ACHN (cell line): ENCODE measurements at regions not wholly inside any gene's neighbourhood (a gene's known extent, or its start where the extent isn't known, plus 50 kb on each side); places are given as distances from the start of the nearest gene placed in this dataset.
"Not testable (repeated sequence)": the region's sequence is repeated elsewhere in the genome, so short reads cannot be mapped to it uniquely, and the experiment has no call there.

Experiments
- DNase-seq: peaks from one replicate; pipeline ENCODE4 v3.0.0-alpha.2; 2015
- in situ Hi-C: cut with HindIII; loops from 2 replicates; pipeline ENCODE4 v1.10.0; 2017; ENCODE audit warnings: low sequenced_read_pairs, low pct_ligation_motif_present, low pct_unique_long_range_greater_than_20kb

DNA sequence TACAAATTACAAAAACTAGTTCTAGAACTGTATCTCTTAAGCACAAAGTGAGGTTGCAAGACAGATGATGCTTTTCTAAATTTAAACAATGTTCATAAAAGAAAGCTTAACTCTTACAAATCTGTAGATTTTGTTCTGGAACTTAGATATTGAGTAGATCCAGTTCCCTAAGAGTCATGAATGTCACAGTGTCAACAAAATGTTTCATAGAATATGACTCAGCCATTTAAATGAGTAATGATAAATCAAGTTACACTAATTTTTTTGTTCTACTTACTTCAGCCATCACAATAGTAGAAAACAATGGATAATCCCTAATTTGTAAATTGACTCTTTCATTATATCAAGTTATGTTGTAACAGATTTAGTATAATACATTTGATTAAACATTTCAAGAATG lies 239.7 kb downstream of the MEF2C start:
- in situ Hi-C loops = no loop called here
- no peak for DNase-seq

DNA sequence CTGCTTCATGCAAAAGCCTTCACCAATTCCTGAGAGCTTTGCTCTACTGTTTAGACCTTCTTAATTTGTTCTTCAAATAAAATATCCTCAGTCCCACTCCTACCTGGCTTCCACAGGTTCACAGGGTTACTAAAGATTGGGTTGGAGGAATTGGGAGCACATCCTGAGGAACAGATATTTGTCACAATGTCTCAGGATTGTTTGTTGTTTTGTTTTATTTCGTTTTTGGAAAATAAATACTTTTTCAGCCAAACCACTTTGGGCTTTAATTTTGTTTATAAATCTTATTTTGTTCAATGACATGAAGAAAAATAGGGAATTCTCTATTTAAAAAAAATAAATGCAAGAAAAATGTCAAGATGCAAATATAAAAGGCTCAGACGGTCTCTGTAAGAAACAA lies 249.0 kb downstream of the MEF2C start:
- DNase-seq = no peak
- in situ Hi-C loops = no loop called here

DNA sequence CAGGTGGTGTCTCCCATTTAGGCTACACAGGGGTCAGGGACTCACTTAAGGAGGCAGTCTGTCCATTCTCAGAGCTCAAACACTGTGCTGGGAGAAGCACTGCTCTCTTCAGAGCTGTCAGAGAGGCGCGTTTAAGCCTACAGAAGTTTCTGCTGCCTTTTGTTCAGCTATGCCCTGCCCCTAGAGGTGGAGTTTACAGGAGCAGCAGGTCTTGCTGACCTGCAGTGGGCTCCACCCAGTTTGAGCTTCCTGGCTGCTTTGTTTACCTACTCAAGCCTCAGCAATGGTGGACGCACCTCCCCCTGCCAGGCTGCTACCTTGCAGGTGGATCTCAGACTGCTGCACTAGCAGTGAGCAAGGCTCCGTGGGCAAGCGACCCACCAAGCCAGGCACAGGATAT lies 260.1 kb downstream of the MEF2C start:
- DNase-seq, in situ Hi-C loops: not testable (repeated sequence)

DNA sequence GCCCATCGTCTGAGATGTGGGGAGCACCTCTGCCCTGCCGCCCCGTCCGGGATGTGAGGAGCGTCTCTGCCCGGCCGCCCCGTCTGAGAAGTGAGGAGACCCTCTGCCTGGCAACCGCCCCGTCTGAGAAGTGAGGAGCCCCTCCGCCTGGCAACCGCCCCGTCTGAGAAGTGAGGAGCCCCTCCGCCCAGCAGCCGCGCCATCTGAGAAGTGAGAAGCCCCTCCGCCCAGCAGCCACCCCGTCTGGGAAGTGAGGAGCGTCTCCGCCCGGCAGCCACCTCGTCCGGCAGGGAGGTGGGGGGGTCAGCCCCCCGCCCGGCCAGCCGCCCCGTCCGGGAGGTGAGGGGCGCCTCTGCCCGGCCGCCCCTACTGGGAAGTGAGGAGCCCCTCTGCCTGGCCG lies 267.2 kb downstream of the MEF2C start:
- in situ Hi-C loops, DNase-seq: not testable (repeated sequence)

DNA sequence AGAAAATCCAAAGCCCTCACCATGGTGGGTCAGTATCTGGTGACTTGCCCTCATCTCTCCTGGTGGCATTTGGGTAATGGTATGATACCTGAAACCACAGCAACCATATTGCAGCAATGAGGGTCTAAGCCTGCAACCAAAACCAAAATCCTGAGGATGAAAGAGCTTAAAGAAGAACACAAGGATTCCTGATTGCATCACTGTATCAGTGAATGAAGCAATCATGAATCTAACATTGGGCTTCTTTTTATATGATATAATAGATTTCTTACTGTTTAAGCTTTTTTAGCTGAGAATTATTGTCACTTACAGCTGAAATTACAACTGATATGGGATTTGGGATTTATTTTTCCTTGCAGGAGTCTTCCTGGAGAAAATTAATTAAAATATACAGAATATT lies 269.9 kb downstream of the MEF2C start:
- no peak for DNase-seq
- in situ Hi-C loops = no loop called here

DNA sequence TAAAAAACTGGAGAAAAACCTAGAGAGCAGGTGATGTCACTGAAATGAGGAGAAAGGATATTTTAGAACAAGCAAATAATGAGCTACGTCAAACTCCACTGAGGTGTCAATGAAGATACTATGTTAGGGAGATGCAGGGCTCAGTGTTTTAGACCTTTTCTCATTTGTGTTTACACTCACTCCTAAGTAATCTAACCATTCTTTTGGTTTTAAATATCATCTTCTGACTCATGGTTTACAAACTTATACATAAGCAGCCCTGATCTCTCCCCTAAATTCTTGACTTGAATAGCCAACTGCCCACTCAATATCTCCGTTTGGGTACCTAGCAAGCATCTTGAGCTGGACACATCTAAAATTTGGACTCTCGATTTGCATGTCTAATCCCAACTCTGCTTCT lies 272.4 kb downstream of the MEF2C start:
- no peak for DNase-seq
- in situ Hi-C loops = no loop called here

DNA sequence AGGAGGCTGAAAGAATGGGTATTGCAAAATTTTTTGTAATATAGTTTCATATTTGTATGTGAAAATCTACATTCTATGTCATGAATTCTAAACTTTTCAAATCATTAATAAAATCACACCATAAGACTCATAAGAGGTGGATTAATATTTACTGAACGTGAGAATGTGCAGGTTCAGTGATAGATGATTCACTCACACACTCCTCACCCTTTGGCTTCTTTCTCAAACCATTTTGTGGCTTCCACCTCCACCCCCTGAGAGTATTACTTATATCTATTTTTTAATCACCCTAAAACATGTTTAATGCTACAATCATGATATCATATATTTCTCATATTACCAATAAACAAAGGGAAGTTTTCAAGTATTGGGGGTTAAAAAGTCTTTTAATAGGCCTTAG lies 275.5 kb downstream of the MEF2C start:
- DNase-seq = no peak
- in situ Hi-C loops = no loop called here

DNA sequence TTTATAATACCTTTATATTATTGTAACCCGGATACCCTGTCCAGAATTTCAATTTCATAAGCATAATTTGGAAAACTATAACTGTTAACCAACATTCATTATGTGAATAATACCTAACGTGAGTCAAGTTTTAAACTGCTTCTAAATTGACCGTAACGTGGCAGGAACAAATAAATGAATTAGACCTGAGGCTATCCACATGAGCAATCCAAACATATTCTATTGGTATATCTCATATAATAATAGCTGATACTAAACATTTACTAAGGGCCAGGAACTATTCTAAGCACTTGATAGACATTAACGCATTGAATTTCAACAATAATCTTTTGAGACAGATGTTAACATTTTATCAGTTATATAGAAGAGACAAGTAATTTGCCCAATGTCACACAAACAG lies 276.4 kb downstream of the MEF2C start:
- DNase-seq = no peak
- in situ Hi-C loops = no loop called here

DNA sequence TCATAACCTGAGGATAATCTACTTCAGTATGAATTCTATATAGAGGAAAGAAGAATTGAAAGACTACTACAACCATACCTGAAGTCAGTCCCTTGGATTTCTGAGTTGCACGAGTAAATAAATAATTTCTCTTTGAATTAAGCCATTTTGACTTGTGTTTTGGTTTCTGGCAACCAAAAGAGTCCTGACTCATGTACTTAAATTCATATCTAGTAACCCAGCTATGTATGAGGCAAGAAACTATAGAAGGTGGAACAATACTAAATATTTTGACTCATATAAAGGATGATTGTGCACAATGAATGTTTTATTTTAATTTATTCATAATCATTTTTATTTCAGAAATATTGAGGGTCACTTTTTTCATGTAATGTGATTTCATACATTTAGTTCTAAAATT lies 276.8 kb downstream of the MEF2C start:
- in situ Hi-C loops = no loop called here

DNA sequence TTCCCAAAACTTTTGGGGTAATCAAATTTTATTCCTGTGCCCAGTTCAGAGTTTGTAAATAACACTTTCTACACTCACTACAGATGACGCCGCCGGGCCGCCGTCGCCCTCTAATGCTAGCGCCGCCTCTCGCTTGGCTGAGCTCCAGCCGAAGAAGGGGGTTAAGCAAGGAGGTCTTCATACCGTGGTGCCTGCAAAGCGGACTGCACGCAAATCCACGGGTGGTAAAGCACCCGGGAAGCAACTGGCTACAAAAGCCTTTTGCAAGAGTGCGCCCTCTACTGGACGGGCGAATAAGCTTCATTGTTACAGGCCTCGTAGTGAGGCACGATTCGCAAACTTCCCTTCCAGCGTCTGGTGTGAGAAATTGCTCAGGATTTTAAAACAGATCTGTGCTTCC lies 280.4 kb downstream of the MEF2C start:
- DNase-seq = no peak
- in situ Hi-C loops = no loop called here

More for the DNA sequence above, 276.8 kb downstream of the MEF2C start:
- no peak for DNase-seq

DNA sequence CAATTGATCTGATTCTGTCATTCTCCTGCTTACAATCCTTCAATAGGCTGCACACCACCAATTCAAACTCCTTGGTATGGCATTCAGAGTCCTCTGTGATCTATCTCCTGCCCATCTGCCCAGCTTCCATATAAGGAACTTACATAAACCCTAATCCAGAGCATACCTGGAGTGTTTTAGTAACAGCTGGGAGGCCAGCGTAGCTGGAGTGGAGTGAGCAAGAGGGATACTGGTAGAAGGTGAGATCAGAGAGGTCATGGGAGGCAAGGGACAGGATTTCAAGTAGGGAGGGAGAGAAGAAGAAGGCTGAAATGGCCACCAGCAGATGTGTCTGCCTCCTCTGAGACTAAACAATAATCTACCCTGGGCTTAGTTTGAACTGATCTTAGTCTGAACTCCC lies 288.5 kb downstream of the MEF2C start:
- in situ Hi-C loops = no loop called here
- no peak for DNase-seq

DNA sequence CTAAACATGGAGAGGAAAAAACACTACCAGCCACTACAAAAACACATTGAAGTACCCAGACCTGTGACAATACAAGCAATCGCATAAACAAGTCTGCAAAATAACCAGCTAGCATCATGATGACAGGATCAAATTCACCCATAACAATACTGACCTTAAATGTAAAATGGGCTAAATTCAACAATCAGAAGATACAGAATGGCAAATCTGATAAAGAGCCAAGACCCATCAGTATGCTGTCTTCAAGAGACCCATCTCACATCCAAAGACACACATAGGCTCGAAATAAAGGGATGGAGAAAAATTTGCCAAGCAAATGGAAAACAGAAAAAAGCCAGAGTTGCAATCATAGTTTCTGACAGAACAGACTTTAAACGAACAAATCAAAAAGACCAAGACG lies 294.4 kb downstream of the MEF2C start:
- in situ Hi-C loops = no loop called here
- DNase-seq = no peak

DNA sequence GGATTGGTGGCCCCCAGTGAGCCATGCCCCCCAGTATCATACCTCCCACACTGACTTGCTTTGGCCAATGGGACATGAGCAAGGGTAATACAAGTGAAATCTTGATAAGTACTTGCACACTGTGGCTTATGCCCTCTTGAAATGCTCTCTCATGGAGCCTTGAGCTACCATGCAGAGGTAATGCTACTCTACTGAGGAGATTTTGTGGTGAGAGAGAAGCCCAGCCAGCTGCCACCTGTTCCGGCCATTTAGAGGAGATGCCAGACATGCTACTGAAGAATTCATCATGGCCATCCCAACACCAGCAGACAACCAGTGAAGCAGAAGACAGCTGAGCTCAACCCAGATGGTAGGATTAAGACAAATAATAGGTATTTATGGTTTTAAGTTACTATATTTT lies 299.5 kb downstream of the MEF2C start:
- in situ Hi-C loops = no loop called here
- DNase-seq = no peak

DNA sequence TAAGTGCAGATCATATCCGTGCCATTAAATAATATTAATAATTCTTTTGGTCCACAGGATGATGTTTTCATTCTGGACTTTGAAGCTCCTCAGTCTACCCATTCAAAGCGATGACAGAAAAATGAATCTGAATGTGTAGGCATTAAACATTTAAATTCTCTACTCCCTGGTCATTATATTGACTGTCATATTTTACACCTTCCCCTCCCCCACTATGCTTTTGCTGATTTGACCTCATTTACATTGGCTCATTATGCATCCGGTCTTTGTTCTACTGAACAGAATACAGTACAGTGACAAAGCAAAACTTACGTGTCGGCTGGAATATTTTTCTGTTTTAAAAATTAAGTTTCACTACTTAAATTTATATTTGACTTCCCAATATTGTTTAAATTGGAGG lies 289.7 kb upstream of the TMEM161B start:
- no peak for DNase-seq
- in situ Hi-C loops = no loop called here

DNA sequence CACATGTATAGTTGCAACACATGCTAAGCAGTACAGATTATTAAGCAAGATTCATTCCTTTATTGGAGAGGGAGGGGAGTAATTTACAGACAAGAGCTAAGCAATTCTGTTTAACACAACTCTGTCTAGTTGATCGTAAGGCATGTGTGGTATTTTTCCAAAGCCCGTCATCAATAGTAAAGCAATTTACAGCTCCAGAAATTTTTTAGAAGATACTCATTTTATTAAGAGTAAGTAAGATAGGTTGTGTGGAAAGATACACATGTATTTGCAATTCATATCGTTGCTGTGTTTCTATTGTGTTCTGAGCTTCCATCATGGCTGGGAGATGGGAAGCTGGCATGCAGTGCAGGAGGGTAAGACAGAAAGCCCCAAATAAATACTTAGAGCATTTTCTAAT lies 289.2 kb upstream of the TMEM161B start:
- DNase-seq = no peak
- in situ Hi-C loops = no loop called here

DNA sequence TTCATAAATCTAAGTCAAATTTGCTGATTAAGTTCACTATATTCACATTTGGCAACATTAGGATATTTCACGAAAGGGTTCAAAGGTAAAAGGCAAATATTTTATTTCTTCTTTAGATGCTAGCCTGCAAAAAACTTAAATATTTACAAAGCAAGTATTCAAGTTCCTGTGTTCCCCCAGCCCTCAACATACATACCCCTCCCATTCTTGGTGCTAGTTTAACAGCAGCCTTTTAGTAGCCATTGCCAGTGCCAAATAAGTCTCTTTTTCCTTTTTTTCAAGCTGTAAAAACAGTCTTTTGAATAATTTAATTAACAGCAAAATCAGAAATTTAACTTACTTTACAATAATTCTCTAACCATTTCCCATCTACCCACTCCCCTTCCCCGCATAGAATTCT lies 288.5 kb upstream of the TMEM161B start:
- no peak for DNase-seq
- in situ Hi-C loops = no loop called here

DNA sequence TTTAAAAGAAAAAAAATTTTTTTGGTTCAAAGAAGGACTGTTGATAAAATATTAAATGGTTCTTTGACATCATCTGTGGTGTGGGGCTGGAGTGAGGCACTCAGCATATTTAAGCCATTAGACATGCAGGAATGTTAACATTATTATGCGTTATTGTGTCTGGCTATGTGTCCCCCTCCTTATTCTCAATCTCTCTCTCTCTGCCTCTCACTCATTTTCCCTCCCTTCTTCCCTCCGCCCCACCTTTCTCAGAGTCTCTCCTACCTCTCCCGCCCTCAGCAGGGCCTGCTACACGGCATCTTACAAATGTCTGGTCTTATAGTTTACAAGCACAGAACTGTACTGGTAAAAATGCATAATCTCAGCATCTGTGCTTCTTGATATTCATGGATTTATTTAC lies 287.8 kb upstream of the TMEM161B start:
- in situ Hi-C loops = no loop called here
- no peak for DNase-seq

DNA sequence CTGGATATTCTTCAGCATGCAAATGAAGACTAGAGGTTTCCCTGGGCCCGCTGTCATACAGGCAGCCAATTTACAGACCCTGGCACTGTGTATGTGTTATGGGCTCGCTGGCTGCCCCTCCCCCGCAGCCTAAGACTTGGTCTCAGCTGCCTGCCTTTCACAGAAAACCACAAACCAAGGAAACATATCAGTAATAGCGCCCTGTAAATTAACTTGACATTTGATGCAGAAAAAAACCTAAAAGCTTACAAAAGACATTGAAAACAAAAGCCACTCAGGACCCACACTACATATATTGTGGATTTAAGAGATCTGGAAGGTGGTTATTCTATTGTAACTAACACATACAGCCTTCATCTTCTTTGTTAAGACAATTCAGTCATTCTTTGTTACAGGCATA lies 287.0 kb upstream of the TMEM161B start:
- DNase-seq = no peak
- in situ Hi-C loops = no loop called here

DNA sequence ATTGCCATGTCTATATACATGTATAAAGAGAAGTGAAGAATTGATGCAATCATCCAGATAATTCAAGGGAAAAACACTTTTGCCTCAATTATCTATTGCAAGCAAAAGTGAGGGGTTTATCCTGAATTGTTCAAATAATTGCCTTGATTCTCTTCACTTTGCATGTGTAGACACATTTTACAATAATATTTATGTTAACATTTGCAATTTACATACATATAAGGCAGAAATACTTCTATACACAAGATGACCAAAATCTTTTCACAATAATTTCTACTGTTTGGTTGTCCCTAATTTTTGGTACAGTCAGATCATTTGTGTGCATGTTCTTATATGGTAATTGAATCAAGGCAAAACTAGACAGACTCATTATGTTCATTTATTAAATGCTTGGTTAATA lies 285.3 kb upstream of the TMEM161B start:
- DNase-seq = no peak
- in situ Hi-C loops = no loop called here

DNA sequence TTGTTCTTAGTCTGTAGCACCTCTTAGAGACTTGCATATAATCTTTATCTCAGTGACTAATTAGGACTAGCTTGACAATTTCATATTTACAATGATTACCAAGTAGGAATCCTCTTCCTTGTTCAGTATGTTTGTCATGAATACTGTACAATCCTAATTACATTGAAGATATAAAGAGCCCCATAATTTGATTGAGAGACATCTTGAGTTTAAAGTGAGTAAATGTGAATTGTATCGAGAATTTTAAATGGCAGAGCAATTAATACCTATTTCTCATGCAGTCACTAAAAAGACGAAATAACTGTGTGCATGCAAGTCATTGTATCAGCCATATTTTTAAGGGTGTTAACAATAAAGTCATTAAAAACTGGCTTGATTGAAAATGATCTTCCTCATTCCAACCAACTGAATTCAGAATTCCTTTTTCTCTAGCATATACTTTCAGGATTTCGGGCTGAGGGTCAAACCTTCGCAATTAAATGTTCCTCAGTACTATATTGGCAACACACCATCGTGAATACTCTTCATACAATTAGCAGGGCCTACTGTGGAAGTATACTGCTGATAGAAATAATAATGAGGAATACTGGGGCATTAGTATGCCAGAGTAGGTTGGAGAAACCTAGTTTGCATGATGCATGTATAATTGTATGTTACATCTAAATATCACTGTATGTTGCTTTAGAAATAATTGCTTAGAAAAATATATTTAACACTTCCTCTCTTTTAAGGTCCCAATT lies 284.7 kb upstream of the TMEM161B start:
- in situ Hi-C loops = no loop called here
- no peak for DNase-seq

DNA sequence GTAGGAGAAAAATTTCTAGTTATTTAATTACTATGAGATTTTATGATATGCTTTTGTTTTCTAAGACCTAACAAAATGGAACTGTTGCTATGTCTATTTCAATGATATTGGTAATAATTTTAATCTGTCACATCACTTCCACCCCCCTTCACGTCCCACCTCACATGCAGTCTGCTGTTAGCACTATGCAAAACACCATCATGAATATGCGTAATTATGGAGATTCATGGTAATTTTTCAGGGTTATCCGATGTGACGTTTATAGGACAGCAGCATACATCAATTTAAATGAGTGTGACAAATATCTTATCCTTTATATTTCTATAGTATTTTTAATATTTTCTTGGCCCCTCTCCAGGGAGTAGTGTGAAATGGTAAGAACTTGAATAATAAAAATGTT lies 283.8 kb upstream of the TMEM161B start:
- no peak for DNase-seq
- in situ Hi-C loops = no loop called here
